ENCODE measurements at regions not wholly inside any gene's neighbourhood (a gene's known extent, or its start where the extent isn't known, plus 50 kb on each side); places are given as distances from the start of the nearest gene placed in this dataset.

DNA sequence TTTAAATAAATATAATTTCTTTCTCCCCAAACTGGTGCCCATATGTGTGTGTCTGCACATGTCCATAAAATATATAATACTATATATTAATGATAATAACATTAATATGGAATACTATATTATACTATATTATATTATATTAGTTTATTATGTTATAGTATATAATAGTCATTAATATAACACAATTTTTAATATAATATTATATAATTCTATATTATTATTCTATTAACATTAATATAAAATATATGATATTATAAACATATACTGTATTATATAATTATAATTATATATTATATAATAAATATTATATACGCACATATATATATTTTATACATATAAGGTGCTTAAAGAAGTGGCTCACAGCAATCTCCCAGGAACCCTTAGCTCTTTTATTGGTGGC, 513.0 kb upstream of the CDH11 start:
- Histone ChIP-seq H3K27ac (no peak overlapping the region), H3K4me3 (replicated peaks in 1 of 3) (no peak overlapping the region), H3K27me3 (no peaks in the 10 kb centered on the region), H3K36me3 (no peaks in the 10 kb centered on the region), H3K4me1 (no peaks in the 10 kb centered on the region), H3K9me3 (no peaks in the 10 kb centered on the region)
- intact Hi-C loops (cut with DNase I): no loop called here
- WGBS, 2 donors: 94% methylated on average over 1 of the region's 1 CpG
- TF ChIP-seq, protein P1, sequence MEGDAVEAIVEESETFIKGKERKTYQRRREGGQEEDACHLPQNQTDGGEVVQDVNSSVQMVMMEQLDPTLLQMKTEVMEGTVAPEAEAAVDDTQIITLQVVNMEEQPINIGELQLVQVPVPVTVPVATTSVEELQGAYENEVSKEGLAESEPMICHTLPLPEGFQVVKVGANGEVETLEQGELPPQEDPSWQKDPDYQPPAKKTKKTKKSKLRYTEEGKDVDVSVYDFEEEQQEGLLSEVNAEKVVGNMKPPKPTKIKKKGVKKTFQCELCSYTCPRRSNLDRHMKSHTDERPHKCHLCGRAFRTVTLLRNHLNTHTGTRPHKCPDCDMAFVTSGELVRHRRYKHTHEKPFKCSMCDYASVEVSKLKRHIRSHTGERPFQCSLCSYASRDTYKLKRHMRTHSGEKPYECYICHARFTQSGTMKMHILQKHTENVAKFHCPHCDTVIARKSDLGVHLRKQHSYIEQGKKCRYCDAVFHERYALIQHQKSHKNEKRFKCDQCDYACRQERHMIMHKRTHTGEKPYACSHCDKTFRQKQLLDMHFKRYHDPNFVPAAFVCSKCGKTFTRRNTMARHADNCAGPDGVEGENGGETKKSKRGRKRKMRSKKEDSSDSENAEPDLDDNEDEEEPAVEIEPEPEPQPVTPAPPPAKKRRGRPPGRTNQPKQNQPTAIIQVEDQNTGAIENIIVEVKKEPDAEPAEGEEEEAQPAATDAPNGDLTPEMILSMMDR (IDR thresholded peaks at IDR 0.05): no peak
- no peak for TF ChIP-seq POLR2A (IDR thresholded peaks at IDR 0.05)
- no peak for DNase-seq

DNA sequence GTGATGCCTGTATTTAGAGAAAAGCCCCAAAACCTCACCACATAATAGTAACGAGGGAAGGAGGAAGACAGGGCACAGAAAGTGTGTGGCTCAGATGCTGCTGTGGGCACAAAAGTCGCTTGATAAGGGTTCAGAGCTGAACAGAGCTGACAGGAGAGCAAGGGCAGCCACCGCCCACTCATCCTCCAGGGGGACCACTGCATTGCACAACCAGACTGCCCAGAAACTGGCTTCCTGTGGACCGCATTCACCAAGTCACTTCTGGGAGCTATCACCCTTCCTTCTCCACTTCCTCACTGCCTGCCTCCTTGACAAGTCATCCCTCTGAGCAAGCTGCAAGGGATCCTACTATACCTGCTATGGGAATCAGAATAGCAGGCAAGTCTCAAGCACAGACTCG, 512.4 kb upstream of the CDH11 start:
- TF ChIP-seq POLR2A (IDR thresholded peaks at IDR 0.05): no peak
- TF ChIP-seq, protein P1 (IDR thresholded peaks at IDR 0.05): no peak
- Histone ChIP-seq H3K27me3 (no peaks in the 10 kb centered on the region), H3K4me3 (replicated peaks in 1 of 3) (no peak overlapping the region), H3K27ac (no peak overlapping the region), H3K4me1 (no peaks in the 10 kb centered on the region), H3K36me3 (no peaks in the 10 kb centered on the region), H3K9me3 (no peaks in the 10 kb centered on the region)
- DNase-seq: no peak
- WGBS, 2 donors: 75 to 77% methylated on average over 5 of the region's 5 CpGs
- intact Hi-C loops (cut with DNase I): no loop called here

DNA sequence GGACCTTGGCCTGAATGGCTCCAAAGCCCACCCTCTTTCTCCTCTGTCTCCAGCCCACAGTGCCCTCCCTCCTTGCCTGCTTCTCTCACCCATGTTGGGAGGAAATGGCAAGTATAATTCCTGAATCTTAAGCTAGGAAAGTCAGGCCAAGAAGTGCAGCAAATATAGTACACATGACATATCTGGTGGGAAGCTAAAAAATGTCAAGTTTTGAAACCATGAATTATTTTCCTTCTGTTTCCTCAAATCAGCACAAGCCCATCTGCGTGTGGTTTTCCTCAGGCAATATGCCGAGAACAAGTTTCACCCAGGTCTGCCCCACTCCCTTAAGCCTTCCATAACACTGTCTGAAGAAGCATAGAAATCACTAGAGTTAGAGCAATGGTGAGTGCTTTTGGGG, 502.8 kb upstream of the CDH11 start:
- WGBS, 2 donors: 77 to 90% methylated on average over 2 of the region's 2 CpGs
- Histone ChIP-seq H3K9me3 (no peaks in the 10 kb centered on the region), H3K36me3 (no peaks in the 10 kb centered on the region), H3K27ac (no peak overlapping the region), H3K4me1 (no peaks in the 10 kb centered on the region), H3K27me3 (no peaks in the 10 kb centered on the region), H3K4me3 (replicated peaks in 1 of 3) (no peak overlapping the region)
- no peak for TF ChIP-seq POLR2A (IDR thresholded peaks at IDR 0.05)
- TF ChIP-seq, protein P1 (IDR thresholded peaks at IDR 0.05): no peak
- DNase-seq: no peak
- intact Hi-C loops (cut with DNase I): no loop called here

DNA sequence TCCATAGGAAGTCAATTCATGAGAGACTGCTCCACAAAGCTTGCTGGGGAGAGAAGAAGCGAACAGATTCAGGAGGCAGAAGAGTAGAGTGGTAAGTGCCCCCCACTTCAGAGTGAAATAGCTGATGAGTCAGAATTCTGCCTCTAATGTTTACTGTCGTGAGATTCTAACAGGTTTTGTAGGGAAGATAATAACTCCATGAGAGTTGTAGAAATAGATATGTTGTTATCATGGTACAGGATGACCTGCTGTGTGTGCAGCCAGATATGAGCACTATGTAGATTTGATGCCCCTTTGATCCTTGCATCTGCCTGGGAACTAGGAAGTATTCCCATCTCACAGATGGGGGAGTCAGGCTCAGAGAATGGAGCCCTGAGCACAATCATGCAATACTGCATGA, 502.4 kb upstream of the CDH11 start:
- no peaks in the 10 kb centered on the region for H3K9me3 ChIP-seq
- WGBS, 2 donors: 83 to 95% methylated on average over 2 of the region's 2 CpGs
- no peak for DNase-seq
- no peaks in the 10 kb centered on the region for H3K4me1 ChIP-seq
- H3K36me3 ChIP-seq: no peaks in the 10 kb centered on the region
- H3K27me3 ChIP-seq: no peaks in the 10 kb centered on the region
- no peak overlapping the region for H3K4me3 ChIP-seq (replicated peaks in 1 of 3)
- H3K27ac ChIP-seq: no peak overlapping the region
- TF ChIP-seq POLR2A (IDR thresholded peaks at IDR 0.05): no peak
- TF ChIP-seq, protein P1 (IDR thresholded peaks at IDR 0.05): no peak
- intact Hi-C loops (cut with DNase I): no loop called here

DNA sequence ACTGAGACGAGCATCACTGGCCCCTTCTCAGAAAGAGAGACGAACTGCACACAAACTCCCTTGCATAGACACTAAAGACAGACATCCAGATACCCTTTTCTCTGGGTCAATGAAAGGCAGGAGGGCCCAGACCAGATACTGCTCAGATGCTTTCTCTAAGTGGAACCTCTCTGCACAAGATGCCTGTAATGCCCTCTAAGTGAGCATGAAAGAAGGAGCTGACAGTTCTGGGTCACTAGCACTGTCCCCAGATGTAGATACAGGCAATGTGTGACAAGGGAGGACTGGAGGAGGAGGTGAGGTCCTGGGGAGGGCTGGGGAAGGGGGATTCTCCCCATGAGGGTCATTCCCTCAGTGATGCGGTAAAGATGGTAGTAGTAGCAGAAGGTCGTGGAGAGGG, 501.0 kb upstream of the CDH11 start:
- H3K4me1 ChIP-seq: no peaks in the 10 kb centered on the region
- no peak for DNase-seq
- H3K9me3 ChIP-seq: no peaks in the 10 kb centered on the region
- H3K4me3 ChIP-seq (replicated peaks in 1 of 3): no peak overlapping the region
- H3K27me3 ChIP-seq: no peaks in the 10 kb centered on the region
- TF ChIP-seq, protein P1 (IDR thresholded peaks at IDR 0.05): no peak
- no peak for TF ChIP-seq POLR2A (IDR thresholded peaks at IDR 0.05)
- intact Hi-C loops (cut with DNase I): no loop called here
- no peak overlapping the region for H3K27ac ChIP-seq
- 82 to 89% methylated on average over 4 of the region's 4 CpGs for WGBS, 2 donors
- H3K36me3 ChIP-seq: no peaks in the 10 kb centered on the region
